ENCODE measurements at regions not wholly inside any gene's neighbourhood (a gene's known extent, or its start where the extent isn't known, plus 50 kb on each side); places are given as distances from the start of the nearest gene placed in this dataset.

DNA sequence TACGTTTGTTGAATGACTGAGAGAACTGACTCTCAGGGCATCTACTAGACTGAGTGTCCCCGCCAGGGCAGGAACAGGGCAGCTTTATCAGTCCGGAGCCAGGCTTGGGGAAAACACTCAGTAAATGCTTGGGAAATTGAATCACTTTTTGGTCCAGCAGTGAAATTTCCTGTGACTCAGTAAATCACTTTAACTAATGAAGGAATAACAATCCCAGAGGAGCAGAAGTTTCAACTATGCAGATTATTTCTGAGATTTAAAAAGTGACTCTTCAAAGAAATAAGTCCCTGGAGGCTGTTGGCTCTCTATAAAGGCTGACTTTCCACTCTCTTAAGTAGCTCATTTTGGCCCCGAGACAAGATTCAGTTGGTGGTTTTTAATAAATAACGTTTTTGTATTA is 101.8 kb downstream of the FOXL1 start:
- DNase-seq (ENCODE audit: low spot score): no peak
- H3K4me3 Mint-ChIP-seq (ENCODE audit: low read depth): no peak overlapping the region
- peaks cover 5% of the 10 kb centered on the region for H3K4me1 Mint-ChIP-seq (ENCODE audit: low read depth)
- no peak overlapping the region for H3K27ac Mint-ChIP-seq
- peaks cover 6% of the 10 kb centered on the region for H3K9me3 Mint-ChIP-seq
- peaks cover 12% of the 10 kb centered on the region for H3K27me3 Mint-ChIP-seq (ENCODE audit: low read depth)
- H3K36me3 Mint-ChIP-seq (ENCODE audit: low read depth): no peaks in the 10 kb centered on the region
- intact Hi-C loops (cut with micrococcal nuclease): no loop called here

- Mint-ChIP-seq H3K27ac (no peak overlapping the region), H3K4me1 (ENCODE audit: low read depth) (peaks cover 5% of the 10 kb centered on the region)
- DNase-seq (ENCODE audit: low spot score): no peak
Measured at GRCh38 chr16:86680661-86681030, 102.3 kb downstream of the FOXL1 start.

DNA sequence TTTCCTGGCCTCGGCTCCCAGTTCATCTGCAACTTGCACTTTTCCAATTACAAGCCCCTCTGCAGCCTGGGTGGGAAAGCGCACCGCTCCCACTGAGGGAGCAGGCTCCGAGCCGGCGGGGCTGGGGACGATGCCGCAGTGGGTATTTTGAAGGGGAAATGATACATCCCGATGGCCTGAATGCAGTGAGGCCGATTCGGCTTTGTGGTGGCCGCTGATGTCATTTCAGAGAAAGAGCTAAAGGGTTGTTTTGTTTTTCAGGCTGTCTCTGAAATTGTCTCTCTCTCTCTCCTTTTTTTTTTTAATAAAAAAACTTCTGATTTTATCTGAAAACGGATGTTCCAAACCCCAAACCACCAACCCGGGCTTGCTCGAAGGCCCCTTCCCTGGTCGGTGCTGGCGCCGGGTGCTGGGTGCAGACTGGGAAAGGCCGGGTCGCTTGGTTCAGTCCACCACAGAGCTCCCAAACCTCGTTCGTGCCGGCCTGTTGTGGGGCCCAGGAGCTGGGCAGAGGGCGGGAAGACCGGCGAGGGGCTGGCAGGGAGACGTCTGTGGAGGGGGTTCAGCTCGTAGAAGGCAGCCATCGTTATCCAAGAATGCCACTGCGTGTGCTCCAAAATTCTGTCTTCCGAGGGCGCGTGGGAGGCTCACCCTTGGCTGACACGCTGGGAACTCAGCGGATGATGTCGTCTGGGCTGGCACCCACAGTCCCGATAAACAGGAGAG is 102.8 kb downstream of the FOXL1 start:
- Mint-ChIP-seq H3K9me3 (peaks cover 6% of the 10 kb centered on the region), H3K4me3 (ENCODE audit: low read depth) (no peak overlapping the region), H3K36me3 (ENCODE audit: low read depth) (no peaks in the 10 kb centered on the region), H3K27me3 (ENCODE audit: low read depth) (peaks cover 12% of the 10 kb centered on the region), H3K27ac (no peak overlapping the region), H3K4me1 (ENCODE audit: low read depth) (peaks cover 5% of the 10 kb centered on the region)
- DNase-seq (ENCODE audit: low spot score): no peak
- intact Hi-C loops (cut with micrococcal nuclease): no loop called here

More at GRCh38 chr16:86680661-86681030, 102.3 kb downstream of the FOXL1 start:
- H3K36me3 Mint-ChIP-seq (ENCODE audit: low read depth): no peaks in the 10 kb centered on the region
- H3K27me3 Mint-ChIP-seq (ENCODE audit: low read depth): peaks cover 12% of the 10 kb centered on the region
- peaks cover 6% of the 10 kb centered on the region for H3K9me3 Mint-ChIP-seq
- intact Hi-C loops (cut with micrococcal nuclease): no loop called here
- H3K4me3 Mint-ChIP-seq (ENCODE audit: low read depth): no peak overlapping the region

GRCh38 chr16:86681757-86682106 is 103.4 kb downstream of the FOXL1 start:
- Mint-ChIP-seq H3K36me3 (ENCODE audit: low read depth) (no peaks in the 10 kb centered on the region), H3K4me3 (ENCODE audit: low read depth) (no peak overlapping the region), H3K9me3 (peaks cover 6% of the 10 kb centered on the region), H3K4me1 (ENCODE audit: low read depth) (peaks cover 5% of the 10 kb centered on the region), H3K27me3 (ENCODE audit: low read depth) (peaks cover 12% of the 10 kb centered on the region), H3K27ac (no peak overlapping the region)
- DNase-seq (ENCODE audit: low spot score): no peak
- intact Hi-C loops (cut with micrococcal nuclease): no loop called here

GRCh38 chr16:86682219-86682904 is 104.0 kb downstream of the FOXL1 start:
- no peak for DNase-seq (ENCODE audit: low spot score)
- intact Hi-C loops (cut with micrococcal nuclease): no loop called here
- H3K36me3 Mint-ChIP-seq (ENCODE audit: low read depth): no peaks in the 10 kb centered on the region
- H3K9me3 Mint-ChIP-seq: peaks cover 6% of the 10 kb centered on the region
- no peak overlapping the region for H3K4me3 Mint-ChIP-seq (ENCODE audit: low read depth)
- H3K27ac Mint-ChIP-seq: no peak overlapping the region
- peaks cover 5% of the 10 kb centered on the region for H3K4me1 Mint-ChIP-seq (ENCODE audit: low read depth)
- peaks cover 12% of the 10 kb centered on the region for H3K27me3 Mint-ChIP-seq (ENCODE audit: low read depth)

DNA sequence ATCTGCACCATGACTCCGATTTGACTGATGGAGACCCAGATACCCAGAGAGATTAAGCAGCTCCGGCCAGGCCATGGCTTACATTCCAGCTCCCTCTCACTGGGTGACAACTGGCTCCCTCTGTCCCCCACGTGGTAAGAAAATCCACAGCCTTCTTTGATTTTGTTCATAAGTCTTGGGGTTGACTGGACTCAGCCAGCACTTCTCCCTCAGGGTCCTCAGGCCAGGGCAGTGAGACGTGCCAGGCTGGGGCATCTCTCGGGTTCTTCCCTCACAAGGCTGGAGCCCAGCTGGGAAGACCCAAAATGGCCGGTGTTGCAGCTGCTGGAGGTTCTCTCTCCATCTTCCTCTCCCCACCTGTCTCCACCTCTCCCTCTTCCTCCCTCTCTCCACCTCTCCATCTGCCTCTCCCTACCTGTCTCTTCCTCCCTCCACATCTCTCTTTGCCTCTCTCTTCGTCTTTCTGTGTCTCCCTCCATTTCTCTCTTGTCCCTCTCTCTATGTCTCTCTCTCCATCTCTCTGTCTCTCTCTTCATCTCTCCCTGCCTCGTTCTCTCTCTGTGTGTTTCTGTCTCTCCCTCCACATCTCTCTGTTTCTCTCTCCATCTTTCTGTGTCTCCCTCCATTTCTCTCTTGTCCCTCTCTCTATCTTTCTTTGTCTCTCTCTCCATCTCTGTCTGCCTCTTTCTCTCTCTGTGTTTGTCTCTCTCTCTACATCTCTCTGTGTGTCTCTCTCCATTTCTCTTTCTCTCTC is 105.3 kb downstream of the FOXL1 start:
- DNase-seq (ENCODE audit: low spot score): no peak
- Mint-ChIP-seq H3K27ac (no peak overlapping the region), H3K36me3 (ENCODE audit: low read depth) (no peaks in the 10 kb centered on the region), H3K4me3 (ENCODE audit: low read depth) (no peak overlapping the region), H3K4me1 (ENCODE audit: low read depth) (peaks cover 5% of the 10 kb centered on the region), H3K9me3 (peaks cover 6% of the 10 kb centered on the region), H3K27me3 (ENCODE audit: low read depth) (peaks cover 14% of the 10 kb centered on the region)
- intact Hi-C loops (cut with micrococcal nuclease): no loop called here

DNA sequence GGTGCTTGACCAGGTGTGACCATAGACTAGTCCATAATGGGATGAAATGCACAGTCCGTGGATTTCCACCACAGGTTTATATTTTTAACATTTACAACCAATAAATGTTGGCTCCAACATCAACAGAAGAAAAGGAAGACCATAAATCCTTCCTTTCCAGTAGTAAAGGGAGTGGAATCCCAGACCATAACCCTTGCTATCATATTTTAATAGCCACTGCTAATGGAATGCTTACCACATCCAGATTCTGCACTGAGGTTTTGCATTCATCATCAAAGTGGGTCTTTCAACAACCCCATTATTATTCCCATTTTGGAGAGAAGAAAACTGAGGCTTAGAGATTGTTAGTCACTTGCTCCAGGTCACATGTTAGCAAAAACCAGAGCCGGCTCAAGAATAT is 106.7 kb downstream of the FOXL1 start:
- DNase-seq (ENCODE audit: low spot score): no peak
- no peak overlapping the region for H3K4me3 Mint-ChIP-seq (ENCODE audit: low read depth)
- H3K4me1 Mint-ChIP-seq (ENCODE audit: low read depth): peaks cover 5% of the 10 kb centered on the region
- no peaks in the 10 kb centered on the region for H3K9me3 Mint-ChIP-seq
- H3K27ac Mint-ChIP-seq: no peak overlapping the region
- H3K36me3 Mint-ChIP-seq (ENCODE audit: low read depth): no peaks in the 10 kb centered on the region
- intact Hi-C loops (cut with micrococcal nuclease): no loop called here
- peaks cover 16% of the 10 kb centered on the region for H3K27me3 Mint-ChIP-seq (ENCODE audit: low read depth)

- intact Hi-C loops (cut with micrococcal nuclease): no loop called here
- H3K27me3 Mint-ChIP-seq (ENCODE audit: low read depth): peaks cover 14% of the 10 kb centered on the region
- DNase-seq (ENCODE audit: low spot score): no peak
- H3K4me1 Mint-ChIP-seq (ENCODE audit: low read depth): no peaks in the 10 kb centered on the region
- H3K36me3 Mint-ChIP-seq (ENCODE audit: low read depth): no peaks in the 10 kb centered on the region
- no peaks in the 10 kb centered on the region for H3K9me3 Mint-ChIP-seq
- no peak overlapping the region for H3K4me3 Mint-ChIP-seq (ENCODE audit: low read depth)
- H3K27ac Mint-ChIP-seq: no peak overlapping the region
Measured at GRCh38 chr16:86690970-86691369, 112.6 kb downstream of the FOXL1 start.

DNA sequence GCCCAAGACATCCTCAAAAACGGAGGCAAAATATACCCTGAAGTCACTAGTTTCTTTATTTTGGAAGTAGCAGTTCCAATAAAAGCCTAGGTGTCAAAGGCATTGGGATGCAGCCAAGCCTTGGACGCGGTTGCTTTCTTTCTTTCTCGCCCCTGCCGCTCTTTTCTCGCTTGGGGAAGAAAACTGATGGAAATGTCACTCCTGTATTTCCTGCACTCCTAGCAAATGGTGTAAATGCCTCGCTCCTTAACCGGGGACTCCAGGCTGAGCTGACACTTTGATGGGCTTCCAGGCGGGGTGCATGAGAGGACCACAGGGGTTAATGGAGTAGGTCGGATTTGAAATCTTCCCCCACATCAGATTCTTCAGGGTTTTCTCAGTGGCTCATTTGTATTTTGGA is 114.1 kb downstream of the FOXL1 start:
- Mint-ChIP-seq H3K4me1 (ENCODE audit: low read depth) (no peaks in the 10 kb centered on the region), H3K4me3 (ENCODE audit: low read depth) (no peak overlapping the region), H3K36me3 (ENCODE audit: low read depth) (no peaks in the 10 kb centered on the region), H3K27ac (no peak overlapping the region), H3K9me3 (no peaks in the 10 kb centered on the region), H3K27me3 (ENCODE audit: low read depth) (peaks cover 14% of the 10 kb centered on the region)
- intact Hi-C loops (cut with micrococcal nuclease): no loop called here
- DNase-seq (ENCODE audit: low spot score): no peak

DNA sequence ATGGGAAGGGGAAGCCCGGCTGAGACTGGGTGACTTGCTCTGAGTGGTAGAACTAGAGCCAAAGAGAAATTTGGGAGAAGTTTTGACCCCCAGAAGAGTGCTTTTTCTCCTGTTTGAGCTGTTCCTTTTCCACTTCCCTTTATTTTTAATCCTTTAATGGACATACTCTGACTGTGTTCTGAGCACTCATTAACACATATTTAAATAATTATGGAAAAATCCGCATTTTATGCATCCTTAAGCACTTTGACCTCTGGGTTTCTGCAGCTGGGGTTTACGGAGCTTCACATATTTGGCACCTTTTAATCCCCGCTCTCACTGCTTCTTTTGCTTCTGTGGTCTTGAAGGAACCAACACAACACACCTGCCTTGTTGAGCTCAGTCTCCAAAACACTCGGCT is 114.7 kb downstream of the FOXL1 start:
- Mint-ChIP-seq H3K4me1 (ENCODE audit: low read depth) (no peaks in the 10 kb centered on the region), H3K36me3 (ENCODE audit: low read depth) (no peaks in the 10 kb centered on the region), H3K4me3 (ENCODE audit: low read depth) (no peak overlapping the region), H3K27me3 (ENCODE audit: low read depth) (peaks cover 14% of the 10 kb centered on the region), H3K27ac (no peak overlapping the region), H3K9me3 (no peaks in the 10 kb centered on the region)
- DNase-seq (ENCODE audit: low spot score): no peak
- intact Hi-C loops (cut with micrococcal nuclease): no loop called here

DNA sequence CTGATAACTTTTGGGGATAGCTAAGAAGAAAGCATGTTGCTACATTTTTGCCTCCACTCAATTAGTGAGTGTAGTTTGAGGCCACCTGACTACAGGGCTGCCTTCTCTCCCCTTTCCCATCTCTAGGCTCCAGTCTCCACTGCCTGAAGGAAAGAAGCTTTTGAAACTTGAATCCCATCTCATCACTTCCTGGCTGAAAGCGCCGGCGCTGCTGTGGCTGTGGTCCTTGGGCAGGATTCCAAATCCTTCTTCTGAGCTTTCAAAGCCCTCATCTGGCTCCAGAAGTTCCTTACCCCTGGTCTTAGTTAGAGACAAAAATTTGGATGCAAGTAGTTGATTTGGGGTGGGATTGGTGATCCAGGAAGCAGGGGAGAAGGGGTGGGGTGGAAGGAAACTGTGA is 119.4 kb downstream of the FOXL1 start:
- no peak for DNase-seq (ENCODE audit: low spot score)
- H3K27me3 Mint-ChIP-seq (ENCODE audit: low read depth): peaks cover 6% of the 10 kb centered on the region
- no peaks in the 10 kb centered on the region for H3K36me3 Mint-ChIP-seq (ENCODE audit: low read depth)
- H3K27ac Mint-ChIP-seq: no peak overlapping the region
- no peaks in the 10 kb centered on the region for H3K9me3 Mint-ChIP-seq
- H3K4me1 Mint-ChIP-seq (ENCODE audit: low read depth): no peaks in the 10 kb centered on the region
- intact Hi-C loops (cut with micrococcal nuclease): no loop called here
- H3K4me3 Mint-ChIP-seq (ENCODE audit: low read depth): no peak overlapping the region

DNA sequence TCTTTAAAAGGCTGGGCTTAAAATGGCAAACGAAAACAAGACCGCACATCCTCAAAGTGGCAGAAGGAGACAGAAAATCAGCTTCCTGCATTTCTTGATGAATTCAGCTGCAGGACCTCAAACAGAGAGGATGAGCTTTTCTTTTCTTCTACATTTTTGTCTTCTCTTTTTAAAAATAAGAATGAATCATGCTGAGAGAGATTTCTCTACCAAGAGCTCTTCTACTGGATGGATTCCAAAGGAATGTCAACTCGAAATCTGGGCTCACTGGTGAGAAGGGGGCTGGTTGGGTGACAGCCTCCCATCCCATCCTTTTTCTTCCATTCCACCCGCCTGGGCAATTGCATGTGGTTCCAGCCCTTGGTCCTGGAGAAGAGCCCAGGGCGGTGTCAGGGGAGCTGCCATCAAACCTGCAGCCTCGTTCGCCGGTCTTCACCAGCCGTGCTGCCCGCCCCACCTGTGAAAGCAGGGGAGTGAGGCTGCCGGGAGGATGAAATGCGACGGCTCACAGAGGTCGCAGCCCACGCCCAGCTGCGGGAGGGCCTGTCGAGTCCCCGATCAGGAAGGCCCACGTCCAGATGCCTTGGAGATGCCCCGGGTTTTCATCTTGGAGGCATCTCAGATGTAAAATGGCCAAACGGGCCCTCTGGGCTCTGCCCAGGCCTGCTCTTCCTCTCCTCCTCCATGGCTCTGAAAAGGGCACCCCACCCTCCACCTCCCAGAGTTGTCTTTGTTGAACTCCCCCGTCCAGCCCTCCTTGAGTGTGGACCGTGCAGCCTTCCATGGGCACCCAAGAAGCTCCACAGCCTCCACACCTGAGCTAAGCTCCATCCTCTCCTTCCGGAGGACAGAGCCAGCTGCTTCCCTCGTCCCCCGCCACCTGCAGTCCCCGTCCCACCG is 121.9 kb downstream of the FOXL1 start:
- Mint-ChIP-seq H3K9me3 (peaks cover 4% of the 10 kb centered on the region), H3K4me3 (ENCODE audit: low read depth) (no peak overlapping the region), H3K27ac (no peak overlapping the region), H3K27me3 (ENCODE audit: low read depth) (no peaks in the 10 kb centered on the region), H3K4me1 (ENCODE audit: low read depth) (no peaks in the 10 kb centered on the region), H3K36me3 (ENCODE audit: low read depth) (no peaks in the 10 kb centered on the region)
- intact Hi-C loops (cut with micrococcal nuclease): no loop called here
- no peak for DNase-seq (ENCODE audit: low spot score)

Data from activated T-helper 2 cell treated with anti-CD3 and anti-CD28 coated beads, Interferon-gamma antibody, Interleukin-2, Interleukin-4, amounts not matched to agents 10 μg/mL and 5 μg/mL and 100 μg/mL, durations not matched to agents 14 hours and 24 hours and 36 hours (primary cell).